K562 (cell line): ENCODE measurements at regions not wholly inside any gene's neighbourhood (a gene's known extent, or its start where the extent isn't known, plus 50 kb on each side); places are given as distances from the start of the nearest gene placed in this dataset.
A peak's percentile ranks its signal among the peaks of the same experiment; 100 is the strongest.

Experiments
- ATAC-seq: fragments of 200-7000 bp; cut with Tn5 transposase; 3 replicates; pipeline ENCODE4 v1.9.1; 2020; ENCODE audit warnings: moderate library complexity
- BruUV-seq: library from RNA; stranded (reverse); fragments of 400-500 nt; replicated peaks from 2 replicates; lab custom pipeline; 2021; lab: Mats Ljungman, UMichigan
- CTCF ChIA-PET: fragments of 300-600 bp; formaldehyde crosslinking; extraction: SDS; loops from one replicate; lab custom pipeline; 2021; ENCODE audit warnings: low intra/inter-chr PET ratio; lab: Yijun Ruan, JAX
- POLR2A ChIA-PET: fragments of 300-600, 350-650 bp; sonication (Branson Sonifier 250); formaldehyde crosslinking; extraction: SDS; loops from one replicate; lab custom pipeline; 2021; ENCODE audit warnings: antibody characterized with exemption, inconsistent platforms; lab: Yijun Ruan, JAX
- DNase-seq, 4 experiments: peaks; one replicate each; pipeline versions ENCODE4 v3.0.0 to v3.0.0-alpha.2; 2011 to 2018; ENCODE audit warnings: low spot score in 3 of 4, mixed read lengths in 3 of 4; ENCODE audit errors: extremely low read depth in 1 of 4
- FAIRE-seq: peaks from 2 replicates; lab custom pipeline; 2011; peaks lifted over from hg19 to GRCh38; lab: Jason Lieb, UNC
- H2AFZ ChIP-seq: 2 replicates; pipeline ENCODE4 v1.6.0; 2011; ENCODE audit warnings: low read depth, low read length, control low read depth, inconsistent platforms
- H3K27ac ChIP-seq: fragments of 200-600 bp; 3 replicates; pipeline ENCODE4 v1.8.0; 2011; ENCODE audit warnings: low read depth, mild to moderate bottlenecking, control low read depth, inconsistent platforms, low read length, moderate library complexity, mixed read lengths; ENCODE audit errors: extremely low read depth
- H3K27me3 ChIP-seq, 2 experiments: fragments of 300-600 bp in 1 of 2; 2 replicates in 1 of 2; 3 replicates in 1 of 2; pipeline versions ENCODE4 v1.6.0 to v1.8.0; 2011; ENCODE audit warnings: inconsistent platforms in 2 of 2, low read length in 2 of 2, mild to moderate bottlenecking in 1 of 2, mixed read lengths in 1 of 2, moderate library complexity in 1 of 2; ENCODE audit not compliant: control insufficient read depth in 2 of 2, insufficient read depth in 2 of 2
- H3K36me3 ChIP-seq: fragments of 300-600 bp; 3 replicates; pipeline ENCODE4 v1.8.0; 2011; ENCODE audit warnings: mild to moderate bottlenecking, low read length, inconsistent platforms; ENCODE audit not compliant: control insufficient read depth, insufficient read depth
- H3K4me1 ChIP-seq, 2 experiments: fragments of 200-600 bp in 1 of 2; replicated peaks in 1 of 2; 2 replicates in 1 of 2; 3 replicates in 1 of 2; pipeline versions ENCODE4 v1.5.1 to v1.8.0; 2011; ENCODE audit warnings: inconsistent platforms in 2 of 2, low read length in 2 of 2, mild to moderate bottlenecking in 1 of 2, mixed read lengths in 1 of 2, moderate library complexity in 1 of 2; ENCODE audit not compliant: control insufficient read depth in 2 of 2, insufficient read depth in 2 of 2
- H3K4me2 ChIP-seq: 2 replicates; pipeline ENCODE4 v1.6.1; 2011; ENCODE audit warnings: low read length, control low read depth, inconsistent platforms, mixed read lengths; ENCODE audit not compliant: insufficient read depth
- H3K4me3 ChIP-seq: fragments of 200-600 bp; sonication (generic), shearing (Covaris generic); 2 replicates; pipeline ENCODE4 v1.5.1; 2016; ENCODE audit warnings: control low read depth, inconsistent platforms
- H3K79me2 ChIP-seq: fragments of 200-600 bp; 3 replicates; pipeline ENCODE4 v1.8.0; 2011; ENCODE audit warnings: low read length, inconsistent platforms; ENCODE audit not compliant: control insufficient read depth, insufficient read depth
- H3K9ac ChIP-seq, 2 experiments: 2 replicates each; pipeline versions ENCODE4 v1.6.0 to v1.6.1; 2011; ENCODE audit warnings: low read depth in 2 of 2, low read length in 2 of 2, control low read depth in 1 of 2, inconsistent platforms in 1 of 2, mild to moderate bottlenecking in 1 of 2, mixed read lengths in 1 of 2; ENCODE audit not compliant: insufficient read depth in 1 of 2
- H3K9me1 ChIP-seq: one replicate; pipeline ENCODE4 v1.6.0; 2011; ENCODE audit warnings: inconsistent platforms, mild to moderate bottlenecking, low read length, moderate library complexity; ENCODE audit not compliant: control insufficient read depth, insufficient read depth
- H3K9me3 ChIP-seq: replicated peaks from 2 replicates; pipeline ENCODE4 v1.5.1; 2011; ENCODE audit warnings: low read depth, low read length, inconsistent platforms; ENCODE audit not compliant: control insufficient read depth, insufficient read depth
- H4K20me1 ChIP-seq: replicated peaks from 2 replicates; pipeline ENCODE4 v1.6.1; 2011; ENCODE audit warnings: low read length, inconsistent platforms, mixed read lengths; ENCODE audit not compliant: control insufficient read depth, insufficient read depth
- BRF1 ChIP-seq: IDR thresholded peaks from 3 replicates; pipeline ENCODE4 v1.6.1; 2011; ENCODE audit warnings: borderline replicate concordance, mild to moderate bottlenecking; ENCODE audit not compliant: insufficient read length; ENCODE audit errors: extremely low read depth
- PRMT5 ChIP-seq: sonication (generic); formaldehyde crosslinking; IDR thresholded peaks from 2 replicates; pipeline ENCODE4 v1.5.0; 2020; ENCODE audit warnings: missing genetic modification reagents
- PYGO2 ChIP-seq: fragments of 450-650 bp; IDR thresholded peaks from 2 replicates; pipeline ENCODE4 v1.6.1; 2016; ENCODE audit warnings: mild to moderate bottlenecking, missing genetic modification characterization, moderate library complexity, missing compliant biosample characterization
- RUNX1 ChIP-seq: sonication (generic); IDR thresholded peaks from 2 replicates; pipeline ENCODE4 v1.6.1; 2016; ENCODE audit warnings: antibody characterized with exemption, low read depth
- TARDBP ChIP-seq: fragments of 450-650 bp; IDR thresholded peaks from 2 replicates; pipeline ENCODE4 v1.6.1; 2016
- ZBTB40 ChIP-seq, 2 experiments: fragments of 450-650 bp in 1 of 2; sonication (generic) in 1 of 2; formaldehyde crosslinking in 1 of 2; IDR thresholded peaks; 2 replicates each; pipeline versions ENCODE4 v1.7.1 to v1.9.0; 2016 to 2022; ENCODE audit warnings: inconsistent platforms in 1 of 2, mild to moderate bottlenecking in 1 of 2, missing genetic modification reagents in 1 of 2
- ZFP91 ChIP-seq: sonication (generic); formaldehyde crosslinking; IDR thresholded peaks from 2 replicates; pipeline ENCODE4 v1.8.0; 2022; ENCODE audit warnings: mild to moderate bottlenecking, missing genetic modification reagents
- ZNF766 ChIP-seq: fragments of 200-800 bp; sonication (Bioruptor generic); conservative IDR thresholded peaks from 2 replicates; pipeline ENCODE4 v1.6.1; 2016; ENCODE audit warnings: missing genetic modification characterization, missing compliant biosample characterization
- WGBS: fragments of 100-300 bp; shearing (Covaris generic); methylation state at CpG from one replicate; pipeline ENCODE4 v1.1.6; 2016; ENCODE audit warnings: low coverage, mixed read lengths; ENCODE audit not compliant: insufficient coverage; ENCODE audit errors: missing lambda C conversion rate; 5-methylcytosine and 5-hydroxymethylcytosine counted together
- in situ Hi-C: fragments of 300-500 bp; cut with MboI; formaldehyde crosslinking; loops from 4 replicates; pipeline ENCODE4 v1.15.0; 2018; ENCODE audit warnings: inconsistent platforms, mixed read lengths
- intact Hi-C: fragments of 100-400 bp; cut with micrococcal nuclease; formaldehyde crosslinking; loops from 2 replicates; pipeline ENCODE4 v1.14.2; 2022
- TF ChIP-seq, protein P1 (sequence below): IDR thresholded peaks from 3 replicates; pipeline ENCODE4 v1.6.1; 2011; ENCODE audit warnings: borderline replicate concordance, mild to moderate bottlenecking, moderate library complexity; ENCODE audit not compliant: insufficient read length; ENCODE audit errors: extremely low read depth

DNA sequence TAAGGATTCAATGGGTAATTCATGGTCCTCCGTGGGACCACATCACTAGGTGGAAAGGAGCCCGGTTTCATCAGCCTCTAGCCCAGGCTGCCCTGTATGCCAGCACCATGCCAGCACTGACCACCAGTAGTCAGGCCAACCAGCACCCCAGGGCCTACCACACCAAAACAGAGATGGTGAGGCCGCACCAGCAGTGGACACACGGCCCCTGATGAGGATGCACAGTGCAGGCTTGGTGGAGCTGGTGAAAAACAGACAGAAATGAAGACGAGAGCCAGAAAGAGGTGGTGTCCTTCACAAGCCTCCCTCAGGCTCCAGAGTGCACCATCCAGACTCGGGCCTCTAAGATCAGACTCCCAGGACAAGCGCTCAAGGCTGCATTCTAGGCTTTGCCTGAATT is 128.2 kb downstream of the MED10 start:
- intact Hi-C loops = no loop called here
- WGBS = 2% methylated on average over 7 of the region's 7 CpGs
- TF ChIP-seq ZNF766 (CRISPR knock-in tag) (no peak), ZFP91 (no peak), TARDBP (no peak), PRMT5 (no peak), ZBTB40 (IDR thresholded peaks at IDR 0.05) (no peak), ZBTB40 (CRISPR knock-in tag; IDR thresholded peaks at IDR 0.05) (no peak), PYGO2 (tag) (no peak), BRF1 (no peak), RUNX1 (no peak)
- TF ChIP-seq, protein P1, sequence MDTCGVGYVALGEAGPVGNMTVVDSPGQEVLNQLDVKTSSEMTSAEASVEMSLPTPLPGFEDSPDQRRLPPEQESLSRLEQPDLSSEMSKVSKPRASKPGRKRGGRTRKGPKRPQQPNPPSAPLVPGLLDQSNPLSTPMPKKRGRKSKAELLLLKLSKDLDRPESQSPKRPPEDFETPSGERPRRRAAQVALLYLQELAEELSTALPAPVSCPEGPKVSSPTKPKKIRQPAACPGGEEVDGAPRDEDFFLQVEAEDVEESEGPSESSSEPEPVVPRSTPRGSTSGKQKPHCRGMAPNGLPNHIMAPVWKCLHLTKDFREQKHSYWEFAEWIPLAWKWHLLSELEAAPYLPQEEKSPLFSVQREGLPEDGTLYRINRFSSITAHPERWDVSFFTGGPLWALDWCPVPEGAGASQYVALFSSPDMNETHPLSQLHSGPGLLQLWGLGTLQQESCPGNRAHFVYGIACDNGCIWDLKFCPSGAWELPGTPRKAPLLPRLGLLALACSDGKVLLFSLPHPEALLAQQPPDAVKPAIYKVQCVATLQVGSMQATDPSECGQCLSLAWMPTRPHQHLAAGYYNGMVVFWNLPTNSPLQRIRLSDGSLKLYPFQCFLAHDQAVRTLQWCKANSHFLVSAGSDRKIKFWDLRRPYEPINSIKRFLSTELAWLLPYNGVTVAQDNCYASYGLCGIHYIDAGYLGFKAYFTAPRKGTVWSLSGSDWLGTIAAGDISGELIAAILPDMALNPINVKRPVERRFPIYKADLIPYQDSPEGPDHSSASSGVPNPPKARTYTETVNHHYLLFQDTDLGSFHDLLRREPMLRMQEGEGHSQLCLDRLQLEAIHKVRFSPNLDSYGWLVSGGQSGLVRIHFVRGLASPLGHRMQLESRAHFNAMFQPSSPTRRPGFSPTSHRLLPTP = no peak

More for the DNA sequence above, 128.2 kb downstream of the MED10 start:
- peaks cover 5% of the 10 kb centered on the region; the same call in 1 of the 2 replicates for H4K20me1 ChIP-seq
- no peak overlapping the region for H2AFZ ChIP-seq
- ChIA-PET POLR2A (no interaction called here), CTCF (no interaction called here)
- H3K9me1 ChIP-seq = peaks cover 2% of the 10 kb centered on the region
- in situ Hi-C loops = no loop called here
- no peak overlapping the region for H3K4me2 ChIP-seq
- no peaks in the 10 kb centered on the region for H3K36me3 ChIP-seq
- H3K27me3 ChIP-seq = peaks cover 2 to 25% of the 10 kb centered on the region in 2 experiments; a peak in 3 of 5 replicates
- no peak overlapping the region for H3K27ac ChIP-seq
- H3K9ac ChIP-seq = 0 out of 4 replicates have a peak overlapping the region, but pooled peaks of 1 of the 2 experiments have one; percentile 5
- no peak for DNase-seq
- FAIRE-seq = no peak
- BruUV-seq = no TSS peak
- H3K79me2 ChIP-seq = no peaks in the 10 kb centered on the region
- H3K4me3 ChIP-seq = no peak overlapping the region
- no peaks in the 10 kb centered on the region for H3K4me1 ChIP-seq
- H3K9me3 ChIP-seq = no peaks in the 10 kb centered on the region
- no peak for ATAC-seq
